ENCODE measurements at regions not wholly inside any gene's neighbourhood (a gene's known extent, or its start where the extent isn't known, plus 50 kb on each side); places are given as distances from the start of the nearest gene placed in this dataset.
"Not testable (repeated sequence)": the region's sequence is repeated elsewhere in the genome, so short reads cannot be mapped to it uniquely, and the experiment has no call there.

- not testable (repeated sequence) for H3K27ac Mint-ChIP-seq (ENCODE audit: unreplicated experiment); FAIRE-seq; H3K9ac ChIP-seq (ENCODE audit: low read length); H3K27me3 ChIP-seq (ENCODE audit: insufficient read depth, low read length); H3K27ac ChIP-seq (ENCODE audit: low read depth, low read length); H3K4me1 Mint-ChIP-seq (ENCODE audit: low read depth, unreplicated experiment); H3K4me1 ChIP-seq (ENCODE audit: insufficient read depth, low read length); H3K36me3 ChIP-seq (ENCODE audit: insufficient read depth, low read length); DNase-seq (ENCODE audit: low read depth); H3K9me3 ChIP-seq (ENCODE audit: insufficient read depth, low read depth, low read length); H3K4me2 ChIP-seq (ENCODE audit: low read length); H3K27me3 Mint-ChIP-seq (ENCODE audit: low read depth, unreplicated experiment); H3K4me3 ChIP-seq (ENCODE audit: insufficient read depth, low read depth, low read length); H4K20me1 ChIP-seq (ENCODE audit: insufficient read depth, low read length); H2AFZ ChIP-seq (ENCODE audit: low read depth, low read length); H3K36me3 Mint-ChIP-seq (ENCODE audit: low read depth, unreplicated experiment); H3K79me2 ChIP-seq (ENCODE audit: insufficient read depth, low read length); H3K4me3 Mint-ChIP-seq (ENCODE audit: unreplicated experiment)
- H3K9me3 Mint-ChIP-seq (ENCODE audit: unreplicated experiment), result peaks cover 17% of the 10 kb centered on the region
Measured at GRCh38 chr19:27419217-27419616, 1793.7 kb downstream of the UQCRFS1 start.

GRCh38 chr19:27393591-27393990 lies 1819.4 kb downstream of the UQCRFS1 start:
- H3K36me3 ChIP-seq (ENCODE audit: insufficient read depth, low read length), result no peaks in the 10 kb centered on the region
- no peaks in the 10 kb centered on the region for H3K4me1 ChIP-seq (ENCODE audit: insufficient read depth, low read length)
- no peaks in the 10 kb centered on the region for H4K20me1 ChIP-seq (ENCODE audit: insufficient read depth, low read length)
- no peak overlapping the region for H3K9ac ChIP-seq (ENCODE audit: low read length)
- H3K27ac ChIP-seq (ENCODE audit: low read depth, low read length), result no peak overlapping the region
- no peak overlapping the region for H2AFZ ChIP-seq (ENCODE audit: low read depth, low read length)
- H3K27ac Mint-ChIP-seq (ENCODE audit: unreplicated experiment), result no peak overlapping the region
- no peak for DNase-seq (ENCODE audit: low read depth)
- H3K79me2 ChIP-seq (ENCODE audit: insufficient read depth, low read length), result no peaks in the 10 kb centered on the region
- no peaks in the 10 kb centered on the region for H3K27me3 ChIP-seq (ENCODE audit: insufficient read depth, low read length)
- H3K4me1 Mint-ChIP-seq (ENCODE audit: low read depth, unreplicated experiment), result no peaks in the 10 kb centered on the region
- FAIRE-seq, result no peak
- TF ChIP-seq CTCF (IDR thresholded peaks at IDR 0.05; ENCODE audit: insufficient read depth, low read depth, low read length), result no peak
- H3K27me3 Mint-ChIP-seq (ENCODE audit: low read depth, unreplicated experiment), result no peaks in the 10 kb centered on the region
- H3K36me3 Mint-ChIP-seq (ENCODE audit: low read depth, unreplicated experiment), result no peaks in the 10 kb centered on the region
- H3K9me3 ChIP-seq (ENCODE audit: insufficient read depth, low read depth, low read length), result peaks cover 15% of the 10 kb centered on the region
- no peak overlapping the region for H3K4me3 Mint-ChIP-seq (ENCODE audit: unreplicated experiment)
- no peak overlapping the region for H3K4me3 ChIP-seq (ENCODE audit: insufficient read depth, low read depth, low read length)
- H3K4me2 ChIP-seq (ENCODE audit: low read length), result no peak overlapping the region
- H3K9me3 Mint-ChIP-seq (ENCODE audit: unreplicated experiment), result peaks cover 48% of the 10 kb centered on the region

GRCh38 chr19:27392027-27392632 lies 1820.8 kb downstream of the UQCRFS1 start:
- DNase-seq (ENCODE audit: low read depth) (no peak), FAIRE-seq (no peak)
- H3K27ac ChIP-seq (ENCODE audit: low read depth, low read length), result no peak overlapping the region
- no peaks in the 10 kb centered on the region for H3K4me1 ChIP-seq (ENCODE audit: insufficient read depth, low read length)
- Mint-ChIP-seq H3K4me3 (ENCODE audit: unreplicated experiment) (no peak overlapping the region), H3K9me3 (ENCODE audit: unreplicated experiment) (peaks cover 52% of the 10 kb centered on the region), H3K36me3 (ENCODE audit: low read depth, unreplicated experiment) (no peaks in the 10 kb centered on the region), H3K27ac (ENCODE audit: unreplicated experiment) (no peak overlapping the region), H3K27me3 (ENCODE audit: low read depth, unreplicated experiment) (no peaks in the 10 kb centered on the region), H3K4me1 (ENCODE audit: low read depth, unreplicated experiment) (no peaks in the 10 kb centered on the region)
- H3K4me3 ChIP-seq (ENCODE audit: insufficient read depth, low read depth, low read length), result no peak overlapping the region
- no peaks in the 10 kb centered on the region for H4K20me1 ChIP-seq (ENCODE audit: insufficient read depth, low read length)
- no peaks in the 10 kb centered on the region for H3K79me2 ChIP-seq (ENCODE audit: insufficient read depth, low read length)
- no peak overlapping the region for H2AFZ ChIP-seq (ENCODE audit: low read depth, low read length)
- no peak overlapping the region for H3K9ac ChIP-seq (ENCODE audit: low read length)
- H3K36me3 ChIP-seq (ENCODE audit: insufficient read depth, low read length), result no peaks in the 10 kb centered on the region
- TF ChIP-seq EZH2 (IDR thresholded peaks at IDR 0.05; ENCODE audit: insufficient read depth, low read length) (no peak), CTCF (IDR thresholded peaks at IDR 0.05; ENCODE audit: insufficient read depth, low read depth, low read length) (no peak)
- no peak overlapping the region for H3K4me2 ChIP-seq (ENCODE audit: low read length)
- peaks cover 17% of the 10 kb centered on the region for H3K9me3 ChIP-seq (ENCODE audit: insufficient read depth, low read depth, low read length)
- H3K27me3 ChIP-seq (ENCODE audit: insufficient read depth, low read length), result no peaks in the 10 kb centered on the region

- not testable (repeated sequence) for H3K79me2 ChIP-seq (ENCODE audit: insufficient read depth, low read length); H3K27ac Mint-ChIP-seq (ENCODE audit: unreplicated experiment); H3K4me3 ChIP-seq (ENCODE audit: insufficient read depth, low read depth, low read length); H3K27me3 Mint-ChIP-seq (ENCODE audit: low read depth, unreplicated experiment); H3K27me3 ChIP-seq (ENCODE audit: insufficient read depth, low read length); H3K9me3 ChIP-seq (ENCODE audit: insufficient read depth, low read depth, low read length); H3K4me1 ChIP-seq (ENCODE audit: insufficient read depth, low read length); H3K4me2 ChIP-seq (ENCODE audit: low read length); H3K9ac ChIP-seq (ENCODE audit: low read length); H3K36me3 ChIP-seq (ENCODE audit: insufficient read depth, low read length); H3K27ac ChIP-seq (ENCODE audit: low read depth, low read length); H2AFZ ChIP-seq (ENCODE audit: low read depth, low read length); FAIRE-seq; H3K4me1 Mint-ChIP-seq (ENCODE audit: low read depth, unreplicated experiment); H4K20me1 ChIP-seq (ENCODE audit: insufficient read depth, low read length); H3K4me3 Mint-ChIP-seq (ENCODE audit: unreplicated experiment); DNase-seq (ENCODE audit: low read depth); H3K36me3 Mint-ChIP-seq (ENCODE audit: low read depth, unreplicated experiment)
- peaks cover 37% of the 10 kb centered on the region for H3K9me3 Mint-ChIP-seq (ENCODE audit: unreplicated experiment)
Measured at GRCh38 chr19:27379306-27379705, 1833.6 kb downstream of the UQCRFS1 start.

GRCh38 chr19:27369603-27370002 lies 1843.3 kb downstream of the UQCRFS1 start:
- H3K4me3 Mint-ChIP-seq (ENCODE audit: unreplicated experiment), result not testable (repeated sequence)

More at GRCh38 chr19:27369603-27370002, 1843.3 kb downstream of the UQCRFS1 start:
- H3K36me3 Mint-ChIP-seq (ENCODE audit: low read depth, unreplicated experiment); H3K27me3 Mint-ChIP-seq (ENCODE audit: low read depth, unreplicated experiment); H3K4me3 ChIP-seq (ENCODE audit: insufficient read depth, low read depth, low read length); H3K27me3 ChIP-seq (ENCODE audit: insufficient read depth, low read length); H2AFZ ChIP-seq (ENCODE audit: low read depth, low read length); H3K36me3 ChIP-seq (ENCODE audit: insufficient read depth, low read length); H3K27ac Mint-ChIP-seq (ENCODE audit: unreplicated experiment); H3K79me2 ChIP-seq (ENCODE audit: insufficient read depth, low read length); H4K20me1 ChIP-seq (ENCODE audit: insufficient read depth, low read length); H3K9me3 ChIP-seq (ENCODE audit: insufficient read depth, low read depth, low read length); H3K4me1 ChIP-seq (ENCODE audit: insufficient read depth, low read length); H3K4me2 ChIP-seq (ENCODE audit: low read length); H3K9ac ChIP-seq (ENCODE audit: low read length); FAIRE-seq; H3K4me1 Mint-ChIP-seq (ENCODE audit: low read depth, unreplicated experiment); H3K27ac ChIP-seq (ENCODE audit: low read depth, low read length); DNase-seq (ENCODE audit: low read depth): not testable (repeated sequence)
- H3K9me3 Mint-ChIP-seq (ENCODE audit: unreplicated experiment), result peaks cover 36% of the 10 kb centered on the region
